ENCODE measurements at regions not wholly inside any gene's neighbourhood (a gene's known extent, or its start where the extent isn't known, plus 50 kb on each side); places are given as distances from the start of the nearest gene placed in this dataset.

GRCh38 chr15:70351391-70351790, 253.7 kb upstream of the TLE3 start:
- Mint-ChIP-seq H3K4me3 (no peak overlapping the region), H3K27me3 (ENCODE audit: low read depth in 2 of 2) (peaks cover 30 to 52% of the 10 kb centered on the region in 2 donors), H3K36me3 (no peaks in the 10 kb centered on the region), H3K4me1 (no peaks in the 10 kb centered on the region), H3K27ac (no peak overlapping the region), H3K9me3 (no peaks in the 10 kb centered on the region)
- intact Hi-C loops (cut with micrococcal nuclease), result no loop called here
- Histone ChIP-seq H3K9me3 (ENCODE audit: control insufficient read depth, insufficient read depth, low read length) (no peaks in the 10 kb centered on the region), H3K4me1 (ENCODE audit: control insufficient read depth, insufficient read depth, low read length) (peaks cover 7% of the 10 kb centered on the region), H3K27me3 (ENCODE audit: control insufficient read depth, insufficient read depth, low read length) (no peaks in the 10 kb centered on the region), H3K36me3 (ENCODE audit: control insufficient read depth, insufficient read depth, low read length) (no peaks in the 10 kb centered on the region), H3K27ac (ENCODE audit: low read length) (no peak overlapping the region), H3K4me3 (ENCODE audit: low read length) (no peak overlapping the region)
- DNase-seq (no peak), ATAC-seq (no peak)
- TF ChIP-seq, protein P1, sequence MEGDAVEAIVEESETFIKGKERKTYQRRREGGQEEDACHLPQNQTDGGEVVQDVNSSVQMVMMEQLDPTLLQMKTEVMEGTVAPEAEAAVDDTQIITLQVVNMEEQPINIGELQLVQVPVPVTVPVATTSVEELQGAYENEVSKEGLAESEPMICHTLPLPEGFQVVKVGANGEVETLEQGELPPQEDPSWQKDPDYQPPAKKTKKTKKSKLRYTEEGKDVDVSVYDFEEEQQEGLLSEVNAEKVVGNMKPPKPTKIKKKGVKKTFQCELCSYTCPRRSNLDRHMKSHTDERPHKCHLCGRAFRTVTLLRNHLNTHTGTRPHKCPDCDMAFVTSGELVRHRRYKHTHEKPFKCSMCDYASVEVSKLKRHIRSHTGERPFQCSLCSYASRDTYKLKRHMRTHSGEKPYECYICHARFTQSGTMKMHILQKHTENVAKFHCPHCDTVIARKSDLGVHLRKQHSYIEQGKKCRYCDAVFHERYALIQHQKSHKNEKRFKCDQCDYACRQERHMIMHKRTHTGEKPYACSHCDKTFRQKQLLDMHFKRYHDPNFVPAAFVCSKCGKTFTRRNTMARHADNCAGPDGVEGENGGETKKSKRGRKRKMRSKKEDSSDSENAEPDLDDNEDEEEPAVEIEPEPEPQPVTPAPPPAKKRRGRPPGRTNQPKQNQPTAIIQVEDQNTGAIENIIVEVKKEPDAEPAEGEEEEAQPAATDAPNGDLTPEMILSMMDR (IDR thresholded peaks at IDR 0.05), result no peak
- WGBS (ENCODE audit: insufficient coverage), result 83% methylated on average over 5 of the region's 5 CpGs

DNA sequence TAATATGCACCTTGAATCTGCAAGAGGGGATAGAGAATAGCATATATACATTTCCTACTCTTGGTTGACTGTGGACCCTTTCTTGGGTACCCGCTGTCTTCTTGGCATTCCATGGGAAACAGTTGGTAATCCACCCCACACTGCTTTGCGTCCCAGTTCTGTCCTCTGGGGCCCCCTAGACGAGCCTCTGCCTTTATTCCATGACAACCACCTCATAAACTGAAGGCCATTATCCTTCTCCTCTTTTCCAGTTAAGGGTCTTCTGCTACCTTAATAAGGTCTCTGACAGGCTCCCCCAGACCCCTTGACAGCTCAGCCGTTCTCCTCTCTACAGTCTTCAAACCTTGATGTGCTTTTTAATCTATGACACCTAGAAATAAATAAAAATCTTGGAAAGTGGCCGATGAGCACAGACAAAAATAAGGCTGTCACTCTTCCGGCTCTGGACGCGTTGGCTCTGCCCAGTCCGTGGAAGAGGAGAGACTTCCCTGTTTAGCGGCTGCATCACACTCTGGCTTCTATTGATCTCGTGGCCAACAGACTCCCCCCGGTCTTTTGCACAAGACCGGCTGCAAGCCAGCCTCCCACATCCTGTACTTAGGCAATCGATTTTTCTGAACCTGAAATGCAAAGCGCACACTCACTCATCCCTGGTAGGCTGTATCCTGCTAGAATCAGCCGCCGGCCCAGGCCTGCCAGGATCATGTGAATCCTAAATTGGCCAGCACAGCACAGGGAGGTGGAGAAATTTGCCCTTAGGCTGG, 251.0 kb upstream of the TLE3 start:
- Mint-ChIP-seq H3K27ac (no peak overlapping the region), H3K36me3 (no peaks in the 10 kb centered on the region), H3K4me1 (no peaks in the 10 kb centered on the region), H3K4me3 (no peak overlapping the region), H3K9me3 (no peaks in the 10 kb centered on the region), H3K27me3 (ENCODE audit: low read depth in 2 of 2) (peaks cover 27 to 36% of the 10 kb centered on the region in 2 donors)
- Histone ChIP-seq H3K4me1 (ENCODE audit: control insufficient read depth, insufficient read depth, low read length) (peaks cover 7% of the 10 kb centered on the region), H3K9me3 (ENCODE audit: control insufficient read depth, insufficient read depth, low read length) (no peaks in the 10 kb centered on the region), H3K4me3 (ENCODE audit: low read length) (no peak overlapping the region), H3K36me3 (ENCODE audit: control insufficient read depth, insufficient read depth, low read length) (no peaks in the 10 kb centered on the region), H3K27ac (ENCODE audit: low read length) (no peak overlapping the region), H3K27me3 (ENCODE audit: control insufficient read depth, insufficient read depth, low read length) (no peaks in the 10 kb centered on the region)
- peak in 2 of 3 donors; percentile 30 to 44 for ATAC-seq
- DNase-seq, result no peak
- WGBS (ENCODE audit: insufficient coverage), result 43% methylated on average over 17 of the region's 17 CpGs
- intact Hi-C loops (cut with micrococcal nuclease), result no loop called here
- TF ChIP-seq, protein P1 (IDR thresholded peaks at IDR 0.05), result no peak

DNA sequence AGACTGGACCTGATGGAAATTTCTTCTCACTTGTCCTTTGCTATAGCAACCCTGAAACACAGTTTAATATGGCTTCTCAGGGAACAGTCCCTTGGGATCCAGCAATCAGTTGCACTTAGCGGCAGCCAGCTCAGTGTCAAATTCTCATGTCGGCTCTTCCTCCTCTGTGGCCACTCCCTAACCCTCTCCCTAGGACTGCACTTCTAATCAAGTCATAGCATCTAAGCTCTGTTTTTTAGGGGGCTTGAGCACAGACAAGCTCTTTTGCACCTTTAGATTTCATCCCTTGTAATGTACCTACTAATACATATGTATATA, 250.5 kb upstream of the TLE3 start:
- Mint-ChIP-seq H3K9me3 (no peaks in the 10 kb centered on the region), H3K4me1 (no peaks in the 10 kb centered on the region), H3K27ac (no peak overlapping the region), H3K4me3 (no peak overlapping the region), H3K27me3 (ENCODE audit: low read depth in 2 of 2) (peaks cover 27 to 36% of the 10 kb centered on the region in 2 donors), H3K36me3 (no peaks in the 10 kb centered on the region)
- 87% methylated on average over 2 of the region's 2 CpGs for WGBS (ENCODE audit: insufficient coverage)
- Histone ChIP-seq H3K4me1 (ENCODE audit: control insufficient read depth, insufficient read depth, low read length) (peaks cover 7% of the 10 kb centered on the region), H3K4me3 (ENCODE audit: low read length) (no peak overlapping the region), H3K36me3 (ENCODE audit: control insufficient read depth, insufficient read depth, low read length) (no peaks in the 10 kb centered on the region), H3K27me3 (ENCODE audit: control insufficient read depth, insufficient read depth, low read length) (no peaks in the 10 kb centered on the region), H3K9me3 (ENCODE audit: control insufficient read depth, insufficient read depth, low read length) (no peaks in the 10 kb centered on the region), H3K27ac (ENCODE audit: low read length) (no peak overlapping the region)
- TF ChIP-seq, protein P1 (IDR thresholded peaks at IDR 0.05), result no peak
- ATAC-seq (no peak), DNase-seq (no peak)
- intact Hi-C loops (cut with micrococcal nuclease), result no loop called here
